NT2/D1 (cell line): ENCODE measurements at regions not wholly inside any gene's neighbourhood (a gene's known extent, or its start where the extent isn't known, plus 50 kb on each side); places are given as distances from the start of the nearest gene placed in this dataset.

Experiments used
- DNase-seq: peaks from one replicate; pipeline ENCODE4 v3.0.0-alpha.2; 2011; ENCODE audit warnings: low read depth, low spot score
- H3K27me3 ChIP-seq: 2 replicates; pipeline ENCODE4 v1.6.0; 2011; ENCODE audit warnings: mild to moderate bottlenecking; ENCODE audit not compliant: insufficient read length, insufficient read depth
- H3K36me3 ChIP-seq: 2 replicates; pipeline ENCODE4 v1.6.1; 2011; ENCODE audit warnings: mild to moderate bottlenecking, low read length, mixed read lengths; ENCODE audit not compliant: insufficient read depth, insufficient read length
- H3K4me1 ChIP-seq: 2 replicates; pipeline ENCODE4 v1.5.1; 2011; ENCODE audit not compliant: insufficient read depth, insufficient read length
- H3K4me3 ChIP-seq: 2 replicates; pipeline ENCODE4 v1.5.1; 2011; ENCODE audit warnings: low read depth; ENCODE audit not compliant: insufficient read length
- H3K9ac ChIP-seq: 2 replicates; pipeline ENCODE4 v1.6.0; 2011; ENCODE audit warnings: low read depth; ENCODE audit not compliant: insufficient read length
- H3K9me3 ChIP-seq: 2 replicates; pipeline ENCODE4 v1.5.1; 2011; ENCODE audit warnings: mild to moderate bottlenecking, low read length; ENCODE audit not compliant: insufficient read depth
- SUZ12 ChIP-seq: IDR thresholded peaks from 2 replicates; pipeline ENCODE4 v1.6.1; 2011; ENCODE audit not compliant: insufficient read length, insufficient read depth; ENCODE audit errors: extremely low read depth
- YY1 ChIP-seq: IDR thresholded peaks from 2 replicates; pipeline ENCODE4 v1.6.1; 2011; ENCODE audit not compliant: insufficient read length, insufficient read depth
- ZNF274 ChIP-seq: IDR thresholded peaks from 2 replicates; pipeline ENCODE4 v1.6.1; 2011; ENCODE audit warnings: mild to moderate bottlenecking, low read depth, low read length

GRCh38 chr22:49623176-49623575, 204.5 kb downstream of the BRD1 start:
- H3K9ac ChIP-seq, result no peak overlapping the region
- TF ChIP-seq SUZ12 (no peak), YY1 (no peak), ZNF274 (no peak)
- H3K9me3 ChIP-seq, result no peaks in the 10 kb centered on the region
- H3K36me3 ChIP-seq, result no peaks in the 10 kb centered on the region
- H3K27me3 ChIP-seq, result no peaks in the 10 kb centered on the region
- no peak for DNase-seq
- peaks cover 4% of the 10 kb centered on the region for H3K4me1 ChIP-seq
- H3K4me3 ChIP-seq, result no peak overlapping the region

- TF ChIP-seq ZNF274, result no peak
- Histone ChIP-seq H3K36me3 (no peaks in the 10 kb centered on the region), H3K9me3 (no peaks in the 10 kb centered on the region), H3K4me3 (no peak overlapping the region), H3K4me1 (peaks cover 4% of the 10 kb centered on the region), H3K9ac (no peak overlapping the region), H3K27me3 (no peaks in the 10 kb centered on the region)
- DNase-seq, result no peak
Measured at GRCh38 chr22:49622241-49623105, 205.2 kb downstream of the BRD1 start.

DNA sequence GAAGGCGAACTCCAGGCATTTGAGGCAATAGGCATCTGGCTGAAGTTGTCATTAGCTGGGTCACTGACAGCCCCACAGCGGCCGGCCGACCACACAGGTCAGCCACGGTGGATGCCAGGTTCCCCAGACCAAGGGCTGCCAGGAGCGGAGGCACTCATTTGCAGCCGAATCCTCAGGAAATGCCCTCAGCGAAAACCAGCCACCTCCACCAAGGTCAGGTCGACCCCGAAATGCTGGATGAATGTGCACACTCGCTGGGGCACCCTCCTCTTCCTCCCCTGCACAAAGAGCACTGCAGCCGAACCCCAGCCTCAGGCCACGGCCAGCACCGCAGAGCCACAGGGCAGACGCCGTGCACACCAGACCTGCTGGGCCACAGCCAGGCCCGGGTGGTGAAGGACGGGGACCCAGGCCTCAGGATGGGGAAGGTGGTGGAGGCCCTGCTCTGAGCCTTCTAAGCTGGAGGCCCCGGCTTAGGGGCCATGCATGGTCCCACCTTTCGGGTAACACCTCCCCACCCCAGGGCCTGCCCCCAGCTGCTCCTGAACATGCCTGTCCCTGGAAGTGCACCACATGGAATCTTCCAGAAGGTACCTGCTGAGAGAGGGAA, 206.0 kb downstream of the BRD1 start:
- no peak for DNase-seq
- H3K9me3 ChIP-seq, result no peaks in the 10 kb centered on the region
- H3K4me3 ChIP-seq, result no peak overlapping the region
- TF ChIP-seq SUZ12, result no peak
- H3K27me3 ChIP-seq, result no peaks in the 10 kb centered on the region
- H3K9ac ChIP-seq, result no peak overlapping the region
- peaks cover 4% of the 10 kb centered on the region for H3K4me1 ChIP-seq
- H3K36me3 ChIP-seq, result no peaks in the 10 kb centered on the region

- Histone ChIP-seq H3K9me3 (no peaks in the 10 kb centered on the region), H3K4me1 (peaks cover 4% of the 10 kb centered on the region), H3K36me3 (no peaks in the 10 kb centered on the region), H3K27me3 (no peaks in the 10 kb centered on the region), H3K4me3 (no peak overlapping the region), H3K9ac (no peak overlapping the region)
- DNase-seq, result no peak
- TF ChIP-seq ZNF274 (no peak), YY1 (no peak), SUZ12 (no peak)
Measured at GRCh38 chr22:49620666-49621065, 207.0 kb downstream of the BRD1 start.

GRCh38 chr22:49620003-49620556, 207.6 kb downstream of the BRD1 start:
- Histone ChIP-seq H3K9ac (no peak overlapping the region), H3K4me3 (no peak overlapping the region), H3K9me3 (no peaks in the 10 kb centered on the region), H3K4me1 (peaks cover 4% of the 10 kb centered on the region), H3K27me3 (no peaks in the 10 kb centered on the region), H3K36me3 (no peaks in the 10 kb centered on the region)
- no peak for TF ChIP-seq YY1
- TF ChIP-seq SUZ12, result no peak
- TF ChIP-seq ZNF274, result no peak
- no peak for DNase-seq

DNA sequence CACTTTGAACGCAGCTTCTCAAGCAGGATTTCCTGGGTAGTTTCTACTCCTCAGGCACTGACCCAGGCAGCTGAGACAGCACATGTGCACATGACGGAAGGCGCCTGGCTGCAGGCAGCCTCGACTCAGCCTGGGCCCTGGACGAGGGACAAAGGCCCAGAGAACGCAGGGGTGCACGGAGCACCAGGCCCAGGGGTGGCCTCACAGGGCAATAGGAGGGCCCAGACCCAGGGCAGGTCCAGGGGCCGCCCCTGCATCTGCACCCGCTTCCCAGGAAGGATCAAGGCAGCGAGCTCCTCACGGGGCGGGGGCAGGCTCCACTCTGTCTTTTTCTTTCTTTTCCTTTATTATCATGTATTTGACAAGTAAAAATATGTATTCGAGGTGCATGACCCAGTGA, 208.4 kb downstream of the BRD1 start:
- no peak for DNase-seq
- H3K36me3 ChIP-seq, result no peaks in the 10 kb centered on the region
- H3K9me3 ChIP-seq, result no peaks in the 10 kb centered on the region
- H3K9ac ChIP-seq, result no peak overlapping the region
- no peaks in the 10 kb centered on the region for H3K27me3 ChIP-seq
- H3K4me1 ChIP-seq, result peaks cover 4% of the 10 kb centered on the region
- H3K4me3 ChIP-seq, result no peak overlapping the region
- no peak for TF ChIP-seq YY1
- TF ChIP-seq ZNF274, result no peak
- TF ChIP-seq SUZ12, result no peak

GRCh38 chr22:49618677-49618953, 209.1 kb downstream of the BRD1 start:
- Histone ChIP-seq H3K4me3 (no peak overlapping the region), H3K27me3 (no peaks in the 10 kb centered on the region), H3K9ac (no peak overlapping the region), H3K36me3 (no peaks in the 10 kb centered on the region), H3K4me1 (peaks cover 4% of the 10 kb centered on the region), H3K9me3 (no peaks in the 10 kb centered on the region; the same call in 1 of the 2 replicates)
- no peak for DNase-seq
- TF ChIP-seq YY1 (no peak), SUZ12 (no peak), ZNF274 (no peak)
